HepG2 (cell line): ENCODE measurements at regions not wholly inside any gene's neighbourhood (a gene's known extent, or its start where the extent isn't known, plus 50 kb on each side); places are given as distances from the start of the nearest gene placed in this dataset.

Experiments used
- ATAC-seq: fragments of 200-7000 bp; cut with Tn5 transposase; 3 replicates; pipeline ENCODE4 v1.9.1; 2020; ENCODE audit warnings: mild to moderate bottlenecking, moderate library complexity
- BruUV-seq: library from RNA; stranded (reverse); fragments of 400-500 nt; replicated peaks from 2 replicates; lab custom pipeline; 2021; lab: Mats Ljungman, UMichigan
- CTCF ChIA-PET: fragments of 300-600 bp; formaldehyde crosslinking; extraction: SDS; loops from one replicate; lab custom pipeline; 2021; ENCODE audit warnings: low total read pairs, inconsistent platforms, low intra/inter-chr PET ratio; lab: Yijun Ruan, JAX
- POLR2A ChIA-PET: fragments of 350-600 bp; sonication (Branson Sonifier 250); formaldehyde crosslinking; loops from one replicate; lab custom pipeline; 2020; ENCODE audit warnings: antibody characterized with exemption, inconsistent platforms; lab: Yijun Ruan, JAX
- DNase-seq: peaks from one replicate; pipeline ENCODE4 v3.0.0-alpha.2; 2015; ENCODE audit warnings: low spot score
- FAIRE-seq: peaks from 3 replicates; lab custom pipeline; 2011; peaks lifted over from hg19 to GRCh38; lab: Jason Lieb, UNC
- H2AFZ ChIP-seq: one replicate; pipeline ENCODE4 v1.6.1; 2011; ENCODE audit warnings: low read length, inconsistent platforms
- H3K27ac ChIP-seq: fragments of 300-600 bp; 3 replicates; pipeline ENCODE4 v1.8.0; 2011; ENCODE audit warnings: mixed run types, mild to moderate bottlenecking, mixed read lengths, low read length, inconsistent platforms; ENCODE audit not compliant: insufficient read depth; ENCODE audit errors: extremely low read length
- H3K27me3 ChIP-seq, 2 experiments: fragments of 200-600 bp in 1 of 2; 2 replicates in 1 of 2; 3 replicates in 1 of 2; pipeline versions ENCODE4 v1.6.0 to v1.8.0; 2011; ENCODE audit warnings: low read length in 2 of 2, mild to moderate bottlenecking in 2 of 2, moderate library complexity in 2 of 2, inconsistent platforms in 1 of 2; ENCODE audit not compliant: insufficient read depth in 2 of 2, control insufficient read depth in 1 of 2
- H3K36me3 ChIP-seq, 2 experiments: fragments of 200-600 bp in 1 of 2; replicated peaks in 1 of 2; 2 replicates in 1 of 2; 3 replicates in 1 of 2; pipeline versions ENCODE4 v1.5.1 to v1.8.0; 2011; ENCODE audit warnings: low read length in 2 of 2, inconsistent platforms in 1 of 2; ENCODE audit not compliant: insufficient read depth in 2 of 2, control insufficient read depth in 1 of 2
- H3K4me1 ChIP-seq: 2 replicates; pipeline ENCODE4 v1.5.1; 2012; ENCODE audit warnings: low read length, inconsistent platforms; ENCODE audit not compliant: insufficient read depth
- H3K4me2 ChIP-seq: 2 replicates; pipeline ENCODE4 v1.6.0; 2011; ENCODE audit warnings: low read depth, low read length, inconsistent platforms
- H3K4me3 ChIP-seq, 3 experiments: fragments of 200-600 bp in 1 of 3; sonication (generic), shearing (Covaris generic) in 1 of 3; replicated peaks in 1 of 3; 2 replicates each; pipeline ENCODE4 v1.5.1; 2011 to 2016; ENCODE audit warnings: low read length in 3 of 3, inconsistent platforms in 2 of 3, low read depth in 2 of 3, mild to moderate bottlenecking in 2 of 3, control low read depth in 1 of 3, mixed read lengths in 1 of 3; ENCODE audit not compliant: insufficient read depth in 1 of 3
- H3K79me2 ChIP-seq: one replicate; pipeline ENCODE4 v1.6.1; 2011; ENCODE audit warnings: low read length, inconsistent platforms; ENCODE audit not compliant: insufficient read depth
- H3K9ac ChIP-seq: 2 replicates; pipeline ENCODE4 v1.6.0; 2011; ENCODE audit warnings: mild to moderate bottlenecking, low read depth, low read length, inconsistent platforms; ENCODE audit not compliant: insufficient read depth
- H3K9me3 ChIP-seq: 2 replicates; pipeline ENCODE4 v1.5.1; 2012; ENCODE audit warnings: mild to moderate bottlenecking, low read length
- H4K20me1 ChIP-seq: 2 replicates; pipeline ENCODE4 v1.6.0; 2011; ENCODE audit warnings: inconsistent platforms, mild to moderate bottlenecking, low read length, moderate library complexity; ENCODE audit not compliant: insufficient read depth
- CENPX ChIP-seq: sonication (generic); formaldehyde crosslinking; IDR thresholded peaks from 2 replicates; pipeline ENCODE4 v1.9.0; 2021; ENCODE audit warnings: mild to moderate bottlenecking, missing genetic modification reagents, moderate library complexity
- CHCHD3 ChIP-seq: sonication (generic); formaldehyde crosslinking; IDR thresholded peaks from 2 replicates; pipeline ENCODE4 v1.8.0; 2022; ENCODE audit warnings: mild to moderate bottlenecking, missing genetic modification reagents, moderate library complexity
- DR1 ChIP-seq: sonication (generic); formaldehyde crosslinking; IDR thresholded peaks from 2 replicates; pipeline ENCODE4 v1.8.0; 2021; ENCODE audit warnings: mild to moderate bottlenecking, missing genetic modification reagents, inconsistent platforms
- FIP1L1 ChIP-seq: fragments of 200-400 bp; formaldehyde crosslinking; IDR thresholded peaks from 2 replicates; pipeline ENCODE4 v1.6.1; 2018; ENCODE audit warnings: low read depth, mild to moderate bottlenecking, low read length, moderate library complexity, borderline replicate concordance; ENCODE audit not compliant: insufficient read depth
- FOXK2 ChIP-seq: fragments of 450-650 bp; IDR thresholded peaks from 2 replicates; pipeline ENCODE4 v1.6.1; 2016
- MXI1 ChIP-seq: IDR thresholded peaks from 3 replicates; pipeline ENCODE4 v1.6.1; 2012; ENCODE audit warnings: low read depth, low read length, inconsistent platforms, borderline replicate concordance
- NCOA5 ChIP-seq: sonication (generic); formaldehyde crosslinking; IDR thresholded peaks from 2 replicates; pipeline ENCODE4 v1.4.0; 2020; ENCODE audit warnings: missing genetic modification reagents
- SAP130 ChIP-seq: IDR thresholded peaks from 2 replicates; pipeline ENCODE4 v1.6.1; 2016; ENCODE audit warnings: low read depth
- ZNF317 ChIP-seq: sonication (generic); formaldehyde crosslinking; IDR thresholded peaks from 2 replicates; pipeline ENCODE4 v1.5.0; 2020; ENCODE audit warnings: mild to moderate bottlenecking, missing genetic modification reagents
- ZNF510 ChIP-seq: sonication (generic); formaldehyde crosslinking; IDR thresholded peaks from 2 replicates; pipeline ENCODE4 v1.4.0; 2020; ENCODE audit warnings: low read depth, mild to moderate bottlenecking, missing genetic modification reagents
- ZNF569 ChIP-seq: sonication (generic); formaldehyde crosslinking; IDR thresholded peaks from 2 replicates; pipeline ENCODE4 v1.5.0; 2020; ENCODE audit warnings: mild to moderate bottlenecking, missing genetic modification reagents, moderate library complexity, borderline replicate concordance
- ZNF850 ChIP-seq: sonication (generic); formaldehyde crosslinking; conservative IDR thresholded peaks from 2 replicates; pipeline ENCODE4 v1.9.0; 2021; ENCODE audit warnings: mild to moderate bottlenecking, missing genetic modification reagents
- WGBS: methylation state at CpG from one replicate; pipeline ENCODE4 v1.1.6; 2017; ENCODE audit warnings: low lambda C conversion rate; 5-methylcytosine and 5-hydroxymethylcytosine counted together
- in situ Hi-C: cut with HindIII; loops from 2 replicates; pipeline ENCODE4 v1.10.0; 2017; ENCODE audit warnings: low pct_unique_long_range_greater_than_20kb; ENCODE audit not compliant: extremely low pct_ligation_motif_present
- intact Hi-C: fragments of 100-400 bp; cut with micrococcal nuclease; formaldehyde crosslinking; loops from one replicate; pipeline ENCODE4 v1.10.0; 2022; ENCODE audit not compliant: unreplicated experiment
- TF ChIP-seq, protein P1 (sequence below): fragments of 450-650 bp; IDR thresholded peaks from 2 replicates; pipeline ENCODE4 v1.6.1; 2017; ENCODE audit warnings: mild to moderate bottlenecking
- TF ChIP-seq, protein P2 (sequence below): sonication (generic); formaldehyde crosslinking; IDR thresholded peaks from 2 replicates; pipeline ENCODE4 v1.5.0; 2020; ENCODE audit warnings: mild to moderate bottlenecking, missing genetic modification reagents, borderline replicate concordance
- TF ChIP-seq, protein P3 (sequence below): sonication (generic); formaldehyde crosslinking; IDR thresholded peaks from 2 replicates; pipeline ENCODE4 v1.4.0; 2020; ENCODE audit warnings: missing genetic modification reagents, borderline replicate concordance

DNA sequence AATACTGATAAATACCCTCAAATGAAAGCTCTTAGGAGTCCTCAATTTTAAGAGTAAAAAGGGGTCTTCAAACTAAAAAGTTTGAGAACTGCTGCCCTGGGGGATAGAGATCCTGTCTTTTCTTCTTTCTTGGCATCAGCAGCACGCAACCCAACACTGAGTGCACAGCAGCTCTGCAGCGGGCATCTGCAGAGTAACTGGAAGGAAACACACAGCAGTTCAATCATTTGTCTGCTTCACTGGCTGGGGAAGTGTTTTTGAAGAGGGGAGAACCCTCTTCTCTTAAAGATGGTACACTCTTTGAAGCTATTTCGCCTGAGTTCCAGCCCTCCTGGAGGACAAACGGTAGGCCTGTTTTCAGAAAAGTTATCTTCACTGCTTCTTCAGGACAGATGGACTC lies 193.6 kb downstream of the FGFR2 start (continued):
- TF ChIP-seq CHCHD3 (CRISPR knock-in tag) (no peak), SAP130 (CRISPR knock-in tag) (no peak), ZNF510 (no peak), FOXK2 (no peak), ZNF317 (CRISPR knock-in tag) (no peak)
- TF ChIP-seq, protein P1, sequence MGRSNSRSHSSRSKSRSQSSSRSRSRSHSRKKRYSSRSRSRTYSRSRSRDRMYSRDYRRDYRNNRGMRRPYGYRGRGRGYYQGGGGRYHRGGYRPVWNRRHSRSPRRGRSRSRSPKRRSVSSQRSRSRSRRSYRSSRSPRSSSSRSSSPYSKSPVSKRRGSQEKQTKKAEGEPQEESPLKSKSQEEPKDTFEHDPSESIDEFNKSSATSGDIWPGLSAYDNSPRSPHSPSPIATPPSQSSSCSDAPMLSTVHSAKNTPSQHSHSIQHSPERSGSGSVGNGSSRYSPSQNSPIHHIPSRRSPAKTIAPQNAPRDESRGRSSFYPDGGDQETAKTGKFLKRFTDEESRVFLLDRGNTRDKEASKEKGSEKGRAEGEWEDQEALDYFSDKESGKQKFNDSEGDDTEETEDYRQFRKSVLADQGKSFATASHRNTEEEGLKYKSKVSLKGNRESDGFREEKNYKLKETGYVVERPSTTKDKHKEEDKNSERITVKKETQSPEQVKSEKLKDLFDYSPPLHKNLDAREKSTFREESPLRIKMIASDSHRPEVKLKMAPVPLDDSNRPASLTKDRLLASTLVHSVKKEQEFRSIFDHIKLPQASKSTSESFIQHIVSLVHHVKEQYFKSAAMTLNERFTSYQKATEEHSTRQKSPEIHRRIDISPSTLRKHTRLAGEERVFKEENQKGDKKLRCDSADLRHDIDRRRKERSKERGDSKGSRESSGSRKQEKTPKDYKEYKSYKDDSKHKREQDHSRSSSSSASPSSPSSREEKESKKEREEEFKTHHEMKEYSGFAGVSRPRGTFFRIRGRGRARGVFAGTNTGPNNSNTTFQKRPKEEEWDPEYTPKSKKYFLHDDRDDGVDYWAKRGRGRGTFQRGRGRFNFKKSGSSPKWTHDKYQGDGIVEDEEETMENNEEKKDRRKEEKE = no peak

DNA sequence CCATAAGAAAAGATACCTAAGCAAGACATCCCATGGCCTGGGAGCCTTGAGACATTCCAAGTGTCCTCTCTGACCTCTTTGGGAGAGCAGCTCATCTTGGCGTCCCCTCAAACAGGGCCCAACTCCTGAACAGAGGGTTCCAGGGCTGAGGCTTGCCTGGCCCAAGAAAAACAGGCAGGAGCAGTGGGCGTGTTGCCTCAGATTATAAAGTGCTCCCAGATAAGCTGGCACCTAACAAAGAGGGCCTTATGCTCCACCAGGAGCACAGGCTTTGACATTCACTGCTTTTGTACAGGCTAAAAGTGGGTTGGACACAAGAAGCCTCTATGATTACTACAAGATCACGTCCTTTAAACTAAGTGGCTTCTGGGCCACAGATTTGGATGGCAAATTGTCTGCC lies 193.1 kb downstream of the FGFR2 start:
- in situ Hi-C loops = no loop called here

More for the DNA sequence above, 193.1 kb downstream of the FGFR2 start:
- Histone ChIP-seq H3K36me3 (no peaks in the 10 kb centered on the region), H3K27me3 (peaks cover 0 to 2% of the 10 kb centered on the region in 2 experiments; a peak in 2 of 5 replicates), H3K9me3 (no peaks in the 10 kb centered on the region), H4K20me1 (no peaks in the 10 kb centered on the region), H2AFZ (no peak overlapping the region), H3K27ac (no peak overlapping the region), H3K4me2 (no peak overlapping the region), H3K79me2 (no peaks in the 10 kb centered on the region), H3K4me3 (no peak overlapping the region), H3K4me1 (peaks cover 7% of the 10 kb centered on the region; the same call in 1 of the 2 replicates), H3K9ac (no peak overlapping the region)
- ATAC-seq (no peak), FAIRE-seq (no peak), DNase-seq (no peak)
- CTCF ChIA-PET = no interaction called here
- no TSS peak for BruUV-seq
- intact Hi-C loops = no loop called here
- TF ChIP-seq FIP1L1 (no peak), ZNF569 (CRISPR knock-in tag) (no peak), CENPX (CRISPR knock-in tag) (no peak), NCOA5 (CRISPR knock-in tag) (no peak), DR1 (CRISPR knock-in tag) (no peak), ZNF850 (no peak), MXI1 (no peak)
- TF ChIP-seq, protein P2, sequence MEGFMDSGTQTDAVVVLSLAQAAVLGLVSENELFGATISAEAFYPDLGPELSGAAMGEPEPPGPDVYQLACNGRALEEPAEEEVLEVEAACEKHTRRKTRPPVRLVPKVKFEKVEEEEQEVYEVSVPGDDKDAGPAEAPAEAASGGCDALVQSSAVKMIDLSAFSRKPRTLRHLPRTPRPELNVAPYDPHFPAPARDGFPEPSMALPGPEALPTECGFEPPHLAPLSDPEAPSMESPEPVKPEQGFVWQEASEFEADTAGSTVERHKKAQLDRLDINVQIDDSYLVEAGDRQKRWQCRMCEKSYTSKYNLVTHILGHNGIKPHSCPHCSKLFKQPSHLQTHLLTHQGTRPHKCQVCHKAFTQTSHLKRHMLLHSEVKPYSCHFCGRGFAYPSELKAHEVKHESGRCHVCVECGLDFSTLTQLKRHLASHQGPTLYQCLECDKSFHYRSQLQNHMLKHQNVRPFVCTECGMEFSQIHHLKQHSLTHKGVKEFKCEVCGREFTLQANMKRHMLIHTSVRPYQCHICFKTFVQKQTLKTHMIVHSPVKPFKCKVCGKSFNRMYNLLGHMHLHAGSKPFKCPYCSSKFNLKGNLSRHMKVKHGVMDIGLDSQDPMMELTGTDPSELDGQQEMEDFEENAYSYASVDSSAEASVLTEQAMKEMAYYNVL (CRISPR knock-in tag) = no peak
- TF ChIP-seq, protein P3, sequence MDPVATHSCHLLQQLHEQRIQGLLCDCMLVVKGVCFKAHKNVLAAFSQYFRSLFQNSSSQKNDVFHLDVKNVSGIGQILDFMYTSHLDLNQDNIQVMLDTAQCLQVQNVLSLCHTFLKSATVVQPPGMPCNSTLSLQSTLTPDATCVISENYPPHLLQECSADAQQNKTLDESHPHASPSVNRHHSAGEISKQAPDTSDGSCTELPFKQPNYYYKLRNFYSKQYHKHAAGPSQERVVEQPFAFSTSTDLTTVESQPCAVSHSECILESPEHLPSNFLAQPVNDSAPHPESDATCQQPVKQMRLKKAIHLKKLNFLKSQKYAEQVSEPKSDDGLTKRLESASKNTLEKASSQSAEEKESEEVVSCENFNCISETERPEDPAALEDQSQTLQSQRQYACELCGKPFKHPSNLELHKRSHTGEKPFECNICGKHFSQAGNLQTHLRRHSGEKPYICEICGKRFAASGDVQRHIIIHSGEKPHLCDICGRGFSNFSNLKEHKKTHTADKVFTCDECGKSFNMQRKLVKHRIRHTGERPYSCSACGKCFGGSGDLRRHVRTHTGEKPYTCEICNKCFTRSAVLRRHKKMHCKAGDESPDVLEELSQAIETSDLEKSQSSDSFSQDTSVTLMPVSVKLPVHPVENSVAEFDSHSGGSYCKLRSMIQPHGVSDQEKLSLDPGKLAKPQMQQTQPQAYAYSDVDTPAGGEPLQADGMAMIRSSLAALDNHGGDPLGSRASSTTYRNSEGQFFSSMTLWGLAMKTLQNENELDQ (CRISPR knock-in tag) = no peak
- WGBS = 0% methylated on average over 3 of the region's 3 CpGs
- POLR2A ChIA-PET = no interaction called here
